H9 (cell line): ENCODE measurements at regions not wholly inside any gene's neighbourhood (a gene's known extent, or its start where the extent isn't known, plus 50 kb on each side); places are given as distances from the start of the nearest gene placed in this dataset.

ENCODE experiments used
- DNase-seq: peaks from one replicate; pipeline ENCODE4 v3.0.0-alpha.2; 2017
- H2AFZ ChIP-seq: one replicate; pipeline ENCODE4 v1.6.1; 2013; ENCODE audit warnings: mild to moderate bottlenecking, low read length, control low read depth, moderate library complexity
- H2AK5ac ChIP-seq: 2 replicates; pipeline ENCODE4 v1.6.1; 2013; ENCODE audit warnings: low read length, control low read depth, mixed read lengths; ENCODE audit not compliant: insufficient read length
- H2BK120ac ChIP-seq: one replicate; pipeline ENCODE4 v1.6.1; 2013; ENCODE audit warnings: low read depth, mild to moderate bottlenecking, low read length, control low read depth, inconsistent platforms; ENCODE audit not compliant: poor library complexity, severe bottlenecking
- H2BK12ac ChIP-seq: 2 replicates; pipeline ENCODE4 v1.6.1; 2013; ENCODE audit warnings: low read length, control low read depth, mixed read lengths, low read depth; ENCODE audit not compliant: insufficient read length
- H2BK15ac ChIP-seq: 2 replicates; pipeline ENCODE4 v1.6.1; 2013; ENCODE audit warnings: low read depth, low read length, control low read depth
- H2BK20ac ChIP-seq: one replicate; pipeline ENCODE4 v1.6.1; 2013; ENCODE audit warnings: low read depth, mild to moderate bottlenecking, low read length, control low read depth, inconsistent platforms; ENCODE audit not compliant: poor library complexity, severe bottlenecking
- H2BK5ac ChIP-seq: 2 replicates; pipeline ENCODE4 v1.6.1; 2013; ENCODE audit warnings: low read length, control low read depth, mixed read lengths; ENCODE audit not compliant: insufficient read length
- H3K14ac ChIP-seq: 2 replicates; pipeline ENCODE4 v1.6.1; 2013; ENCODE audit warnings: low read length, control low read depth; ENCODE audit not compliant: insufficient read depth
- H3K18ac ChIP-seq: 2 replicates; pipeline ENCODE4 v1.6.1; 2013; ENCODE audit warnings: low read depth, mild to moderate bottlenecking, mixed read lengths, low read length, control low read depth; ENCODE audit not compliant: insufficient read length
- H3K23ac ChIP-seq: 2 replicates; pipeline ENCODE4 v1.6.1; 2013; ENCODE audit warnings: low read length, control low read depth, mixed read lengths, low read depth; ENCODE audit not compliant: insufficient read length
- H3K23me2 ChIP-seq: 2 replicates; pipeline ENCODE4 v1.6.1; 2013; ENCODE audit warnings: low read depth, mild to moderate bottlenecking, mixed read lengths, low read length, control low read depth; ENCODE audit not compliant: insufficient read length, poor library complexity, severe bottlenecking
- H3K27ac ChIP-seq: 2 replicates; pipeline ENCODE4 v1.5.1; 2013; ENCODE audit warnings: low read length, control low read depth, mixed read lengths, low read depth; ENCODE audit not compliant: insufficient read length
- H3K27me3 ChIP-seq: 2 replicates; pipeline ENCODE4 v1.6.1; 2013; ENCODE audit warnings: low read length, control low read depth, inconsistent platforms; ENCODE audit not compliant: insufficient read depth
- H3K4ac ChIP-seq: 2 replicates; pipeline ENCODE4 v1.6.1; 2013; ENCODE audit warnings: low read depth, mild to moderate bottlenecking, control low read depth, inconsistent platforms, low read length, moderate library complexity
- H3K4me1 ChIP-seq: 2 replicates; pipeline ENCODE4 v1.6.1; 2013; ENCODE audit warnings: low read length, control low read depth, inconsistent platforms; ENCODE audit not compliant: insufficient read depth
- H3K4me2 ChIP-seq: 2 replicates; pipeline ENCODE4 v1.6.1; 2013; ENCODE audit warnings: low read length, control low read depth, mixed read lengths; ENCODE audit not compliant: insufficient read length, insufficient read depth
- H3K56ac ChIP-seq: 2 replicates; pipeline ENCODE4 v1.6.1; 2013; ENCODE audit warnings: low read depth, mild to moderate bottlenecking, mixed read lengths, low read length, control low read depth; ENCODE audit not compliant: insufficient read length
- H3K79me1 ChIP-seq: 2 replicates; pipeline ENCODE4 v1.6.1; 2013; ENCODE audit warnings: low read depth, mild to moderate bottlenecking, moderate library complexity, low read length, control low read depth, inconsistent platforms; ENCODE audit not compliant: insufficient read depth, poor library complexity, severe bottlenecking
- H3K79me2 ChIP-seq: 2 replicates; pipeline ENCODE4 v1.6.1; 2013; ENCODE audit warnings: low read length, control low read depth, inconsistent platforms; ENCODE audit not compliant: insufficient read depth
- H3K9ac ChIP-seq: 2 replicates; pipeline ENCODE4 v1.6.1; 2013; ENCODE audit warnings: low read length, control low read depth, mixed read lengths; ENCODE audit not compliant: insufficient read length; ENCODE audit errors: extremely low read depth
- H3K9me3 ChIP-seq: one replicate; pipeline ENCODE4 v1.6.1; 2013; ENCODE audit warnings: low read depth, low read length, inconsistent platforms; ENCODE audit not compliant: control insufficient read depth
- H3T11ph ChIP-seq: one replicate; pipeline ENCODE4 v1.6.1; 2013; ENCODE audit warnings: mild to moderate bottlenecking, low read length, control low read depth, inconsistent platforms
- H4K20me1 ChIP-seq: one replicate; pipeline ENCODE4 v1.6.1; 2013; ENCODE audit not compliant: control insufficient read depth, insufficient read length, insufficient read depth
- H4K5ac ChIP-seq: 2 replicates; pipeline ENCODE4 v1.6.1; 2013; ENCODE audit warnings: low read depth, mild to moderate bottlenecking, mixed read lengths, low read length, control low read depth; ENCODE audit not compliant: insufficient read length
- H4K8ac ChIP-seq: replicated peaks from 2 replicates; pipeline ENCODE4 v1.6.1; 2013; ENCODE audit warnings: low read length, control low read depth, mixed read lengths, low read depth; ENCODE audit not compliant: insufficient read length
- H4K91ac ChIP-seq: 2 replicates; pipeline ENCODE4 v1.6.1; 2013; ENCODE audit warnings: low read depth, mild to moderate bottlenecking, moderate library complexity, mixed read lengths, low read length, control low read depth; ENCODE audit not compliant: insufficient read length
- H3K27ac Mint-ChIP-seq, 3 experiments: 2 replicates in 2 of 3; 3 replicates in 1 of 3; pipeline ENCODE4 v1.8.0; 2020 to 2021; ENCODE audit warnings: mixed read lengths in 3 of 3, mild to moderate bottlenecking in 1 of 3, moderate library complexity in 1 of 3
- H3K27me3 Mint-ChIP-seq: 2 replicates; pipeline ENCODE4 v1.8.0; 2021; ENCODE audit warnings: low read depth, mild to moderate bottlenecking, moderate library complexity, mixed read lengths
- H3K36me3 Mint-ChIP-seq, 3 experiments: 2 replicates in 2 of 3; 3 replicates in 1 of 3; pipeline ENCODE4 v1.8.0; 2020 to 2021; ENCODE audit warnings: low read depth in 3 of 3, mixed read lengths in 3 of 3; ENCODE audit not compliant: insufficient read depth in 1 of 3
- H3K4me1 Mint-ChIP-seq, 2 experiments: 2 replicates each; pipeline ENCODE4 v1.8.0; 2020; ENCODE audit warnings: mixed read lengths in 2 of 2
- H3K4me3 Mint-ChIP-seq, 2 experiments: 2 replicates in 1 of 2; 3 replicates in 1 of 2; pipeline ENCODE4 v1.8.0; 2020 to 2021; ENCODE audit warnings: mild to moderate bottlenecking in 2 of 2, mixed read lengths in 2 of 2, moderate library complexity in 1 of 2
- H3K9me3 Mint-ChIP-seq, 2 experiments: 2 replicates in 1 of 2; 3 replicates in 1 of 2; pipeline ENCODE4 v1.8.0; 2020; ENCODE audit warnings: mild to moderate bottlenecking in 2 of 2, mixed read lengths in 2 of 2, moderate library complexity in 1 of 2
- WGBS: extraction: QIAGEN DNeasy Blood & Tissue Kit; methylation state at CpG from one replicate; pipeline ENCODE4 v1.1.7; 2013; ENCODE audit warnings: missing lambda C conversion rate, low lambda C conversion rate, mixed read lengths; ENCODE audit not compliant: insufficient read length; ENCODE audit errors: extremely low coverage; 5-methylcytosine and 5-hydroxymethylcytosine counted together
- TF ChIP-seq, protein P1 (sequence below): fragments of 200-600 bp; sonication (generic); conservative IDR thresholded peaks from 3 replicates; pipeline ENCODE4 v1.8.0; 2021; ENCODE audit warnings: antibody characterized with exemption, mild to moderate bottlenecking

- Mint-ChIP-seq H3K9me3 (no peaks in the 10 kb centered on the region), H3K27ac (no peak overlapping the region), H3K4me1 (no peaks in the 10 kb centered on the region), H3K27me3 (no peaks in the 10 kb centered on the region; the same call in 1 of the 2 replicates), H3K4me3 (no peak overlapping the region), H3K36me3 (no peaks in the 10 kb centered on the region)
- Histone ChIP-seq H2BK5ac (no peak overlapping the region), H3K14ac (no peak overlapping the region), H2BK12ac (no peak overlapping the region), H3K79me1 (no peaks in the 10 kb centered on the region), H4K8ac (no peak overlapping the region), H2BK20ac (no peak overlapping the region), H2AFZ (no peak overlapping the region), H3K27ac (no peak overlapping the region), H2BK120ac (no peak overlapping the region), H3K23me2 (no peaks in the 10 kb centered on the region), H3K4me1 (no peaks in the 10 kb centered on the region), H4K91ac (no peak overlapping the region), H2BK15ac (no peak overlapping the region), H3K18ac (no peak overlapping the region), H3K9me3 (no peaks in the 10 kb centered on the region), H3K79me2 (no peaks in the 10 kb centered on the region), H3K9ac (no peak overlapping the region), H2AK5ac (no peak overlapping the region), H3K23ac (no peak overlapping the region), H3K27me3 (no peaks in the 10 kb centered on the region), H4K20me1 (no peaks in the 10 kb centered on the region), H3T11ph (no peak overlapping the region), H3K4me2 (no peak overlapping the region), H4K5ac (no peak overlapping the region), H3K4ac (no peak overlapping the region), H3K56ac (no peak overlapping the region)
- DNase-seq, result no peak
- WGBS, result no CpG with 5 or more reads among the region's 2 CpGs
- TF ChIP-seq, protein P1, sequence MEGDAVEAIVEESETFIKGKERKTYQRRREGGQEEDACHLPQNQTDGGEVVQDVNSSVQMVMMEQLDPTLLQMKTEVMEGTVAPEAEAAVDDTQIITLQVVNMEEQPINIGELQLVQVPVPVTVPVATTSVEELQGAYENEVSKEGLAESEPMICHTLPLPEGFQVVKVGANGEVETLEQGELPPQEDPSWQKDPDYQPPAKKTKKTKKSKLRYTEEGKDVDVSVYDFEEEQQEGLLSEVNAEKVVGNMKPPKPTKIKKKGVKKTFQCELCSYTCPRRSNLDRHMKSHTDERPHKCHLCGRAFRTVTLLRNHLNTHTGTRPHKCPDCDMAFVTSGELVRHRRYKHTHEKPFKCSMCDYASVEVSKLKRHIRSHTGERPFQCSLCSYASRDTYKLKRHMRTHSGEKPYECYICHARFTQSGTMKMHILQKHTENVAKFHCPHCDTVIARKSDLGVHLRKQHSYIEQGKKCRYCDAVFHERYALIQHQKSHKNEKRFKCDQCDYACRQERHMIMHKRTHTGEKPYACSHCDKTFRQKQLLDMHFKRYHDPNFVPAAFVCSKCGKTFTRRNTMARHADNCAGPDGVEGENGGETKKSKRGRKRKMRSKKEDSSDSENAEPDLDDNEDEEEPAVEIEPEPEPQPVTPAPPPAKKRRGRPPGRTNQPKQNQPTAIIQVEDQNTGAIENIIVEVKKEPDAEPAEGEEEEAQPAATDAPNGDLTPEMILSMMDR, result no peak
Measured at GRCh38 chr4:177770776-177771175, 328.5 kb upstream of the AGA start.
